WTC11 (cell line): ENCODE measurements at regions not wholly inside any gene's neighbourhood (a gene's known extent, or its start where the extent isn't known, plus 50 kb on each side); places are given as distances from the start of the nearest gene placed in this dataset.

Source experiments
- ATAC-seq: fragments of 200-7000 bp; cut with Tn5 transposase; 2 replicates; pipeline ENCODE4 v1.10.0; 2021; ENCODE audit warnings: mild to moderate bottlenecking, moderate library complexity
- CTCF ChIA-PET: fragments of 300-600 bp; sonication (Branson Sonifier 250); formaldehyde crosslinking; loops from one replicate; lab custom pipeline; 2021; ENCODE audit warnings: antibody characterized with exemption; lab: Charles Lee
- POLR2A ChIA-PET: fragments of 350-600 bp; sonication (Branson Sonifier 250); formaldehyde crosslinking; loops from one replicate; lab custom pipeline; 2021; ENCODE audit warnings: antibody characterized with exemption; lab: Charles Lee
- DNase-seq: peaks from one replicate; pipeline ENCODE4 v3.0.0; 2021; ENCODE audit warnings: low spot score
- H3K27ac Mint-ChIP-seq: 2 replicates; pipeline ENCODE4 v1.8.0; 2021; ENCODE audit warnings: mixed read lengths
- H3K27me3 Mint-ChIP-seq: 2 replicates; pipeline ENCODE4 v1.8.0; 2021; ENCODE audit warnings: low read depth, mild to moderate bottlenecking, moderate library complexity, mixed read lengths
- H3K36me3 Mint-ChIP-seq: 2 replicates; pipeline ENCODE4 v1.8.0; 2021; ENCODE audit warnings: mixed read lengths
- H3K4me1 Mint-ChIP-seq: 2 replicates; pipeline ENCODE4 v1.8.0; 2022; ENCODE audit warnings: mixed read lengths
- H3K4me3 Mint-ChIP-seq: 2 replicates; pipeline ENCODE4 v1.8.0; 2021; ENCODE audit warnings: mild to moderate bottlenecking, moderate library complexity, mixed read lengths
- H3K9me3 Mint-ChIP-seq: 2 replicates; pipeline ENCODE4 v1.8.0; 2021; ENCODE audit warnings: mixed read lengths
- CREB1 ChIP-seq: sonication (generic); formaldehyde crosslinking; IDR thresholded peaks from 2 replicates; pipeline ENCODE4 v1.8.0; 2023; ENCODE audit warnings: mild to moderate bottlenecking, missing genetic modification reagents
- CREM ChIP-seq: sonication (generic); formaldehyde crosslinking; IDR thresholded peaks from 2 replicates; pipeline ENCODE4 v1.8.1; 2022; ENCODE audit warnings: mild to moderate bottlenecking, missing genetic modification reagents, moderate library complexity
- EMX1 ChIP-seq: fragments of 250-450 bp; sonication (Bioruptor Pico); IDR thresholded peaks from 2 replicates; pipeline ENCODE4 v1.8.0; 2021; ENCODE audit warnings: mild to moderate bottlenecking
- ESRRA ChIP-seq: sonication (generic); formaldehyde crosslinking; IDR thresholded peaks from 2 replicates; pipeline ENCODE4 v1.8.1; 2022; ENCODE audit warnings: mild to moderate bottlenecking, missing genetic modification reagents, borderline replicate concordance
- FOXP1 ChIP-seq: sonication (generic); formaldehyde crosslinking; IDR thresholded peaks from 2 replicates; pipeline ENCODE4 v1.8.0; 2022; ENCODE audit warnings: missing genetic modification reagents, mild to moderate bottlenecking, moderate library complexity, borderline replicate concordance
- GRHL2 ChIP-seq: fragments of 250-450 bp; sonication (Bioruptor Pico); IDR thresholded peaks from 2 replicates; pipeline ENCODE4 v1.8.0; 2022; ENCODE audit warnings: mild to moderate bottlenecking, moderate library complexity; ENCODE audit not compliant: insufficient replicate concordance, severe bottlenecking
- JUN ChIP-seq: sonication (generic); formaldehyde crosslinking; IDR thresholded peaks from 2 replicates; pipeline ENCODE4 v1.8.0; 2023; ENCODE audit warnings: mild to moderate bottlenecking, missing genetic modification reagents
- MLX ChIP-seq: sonication (generic); formaldehyde crosslinking; IDR thresholded peaks from 2 replicates; pipeline ENCODE4 v1.8.1; 2023; ENCODE audit warnings: mild to moderate bottlenecking, missing genetic modification reagents, moderate library complexity
- MXD4 ChIP-seq: fragments of 250-450 bp; sonication (Bioruptor Pico); IDR thresholded peaks from 2 replicates; pipeline ENCODE4 v1.8.0; 2021; ENCODE audit warnings: mild to moderate bottlenecking, moderate library complexity, borderline replicate concordance
- MYBL2 ChIP-seq: sonication (generic); formaldehyde crosslinking; IDR thresholded peaks from 2 replicates; pipeline ENCODE4 v1.8.1; 2023; ENCODE audit warnings: mild to moderate bottlenecking, moderate library complexity, missing genetic modification reagents
- NFE2L1 ChIP-seq: sonication (generic); formaldehyde crosslinking; IDR thresholded peaks from 2 replicates; pipeline ENCODE4 v1.8.1; 2023; ENCODE audit warnings: missing genetic modification reagents
- NR1H2 ChIP-seq: sonication (generic); formaldehyde crosslinking; IDR thresholded peaks from 2 replicates; pipeline ENCODE4 v1.9.0; 2021; ENCODE audit warnings: mild to moderate bottlenecking, moderate library complexity, missing genetic modification reagents
- NR2C2 ChIP-seq: sonication (generic); formaldehyde crosslinking; IDR thresholded peaks from 2 replicates; pipeline ENCODE4 v1.8.0; 2022; ENCODE audit warnings: mild to moderate bottlenecking, missing genetic modification reagents
- NR3C1 ChIP-seq: sonication (generic); formaldehyde crosslinking; conservative IDR thresholded peaks from 2 replicates; pipeline ENCODE4 v1.8.1; 2023; ENCODE audit warnings: low read depth, mild to moderate bottlenecking, missing genetic modification reagents
- PRDM15 ChIP-seq: sonication (generic); formaldehyde crosslinking; IDR thresholded peaks from 2 replicates; pipeline ENCODE4 v1.8.0; 2022; ENCODE audit warnings: missing genetic modification reagents
- PRRX2 ChIP-seq: fragments of 250-450 bp; sonication (Bioruptor Pico); IDR thresholded peaks from 2 replicates; pipeline ENCODE4 v1.8.0; 2021; ENCODE audit warnings: mild to moderate bottlenecking
- RORB ChIP-seq: fragments of 250-450 bp; sonication (Bioruptor Pico); IDR thresholded peaks from 2 replicates; pipeline ENCODE4 v1.9.0; 2021; ENCODE audit warnings: mild to moderate bottlenecking
- SMAD3 ChIP-seq: sonication (generic); formaldehyde crosslinking; IDR thresholded peaks from 2 replicates; pipeline ENCODE4 v1.8.0; 2022; ENCODE audit warnings: missing genetic modification reagents, mild to moderate bottlenecking, borderline replicate concordance
- SOX15 ChIP-seq: fragments of 250-450 bp; sonication (Bioruptor Pico); IDR thresholded peaks from 2 replicates; pipeline ENCODE4 v1.9.0; 2021; ENCODE audit warnings: mild to moderate bottlenecking
- TEAD1 ChIP-seq: sonication (generic); formaldehyde crosslinking; IDR thresholded peaks from 2 replicates; pipeline ENCODE4 v1.8.0; 2022; ENCODE audit warnings: mild to moderate bottlenecking, missing genetic modification reagents
- TEAD4 ChIP-seq: sonication (generic); formaldehyde crosslinking; IDR thresholded peaks from 2 replicates; pipeline ENCODE4 v1.8.0; 2022; ENCODE audit warnings: mild to moderate bottlenecking, missing genetic modification reagents
- ZBTB21 ChIP-seq: sonication (generic); formaldehyde crosslinking; IDR thresholded peaks from 2 replicates; pipeline ENCODE4 v1.8.1; 2023; ENCODE audit warnings: mild to moderate bottlenecking, missing genetic modification reagents, borderline replicate concordance
- ZBTB43 ChIP-seq: sonication (generic); formaldehyde crosslinking; IDR thresholded peaks from 2 replicates; pipeline ENCODE4 v1.8.1; 2023; ENCODE audit warnings: mild to moderate bottlenecking, missing genetic modification reagents
- ZNF416 ChIP-seq: fragments of 250-450 bp; sonication (Bioruptor Pico); IDR thresholded peaks from 2 replicates; pipeline ENCODE4 v1.9.0; 2021; ENCODE audit warnings: mild to moderate bottlenecking, inconsistent platforms
- ZNF671 ChIP-seq: fragments of 250-450 bp; sonication (Bioruptor Pico); IDR thresholded peaks from 2 replicates; pipeline ENCODE4 v1.8.0; 2021; ENCODE audit warnings: mild to moderate bottlenecking
- TF ChIP-seq, protein P1 (sequence below): sonication (generic); formaldehyde crosslinking; IDR thresholded peaks from 2 replicates; pipeline ENCODE4 v1.8.1; 2022; ENCODE audit warnings: low read depth, missing genetic modification reagents, borderline replicate concordance
- TF ChIP-seq, protein P2 (sequence below): sonication (generic); formaldehyde crosslinking; IDR thresholded peaks from 2 replicates; pipeline ENCODE4 v1.8.1; 2023; ENCODE audit warnings: mild to moderate bottlenecking, missing genetic modification reagents

DNA sequence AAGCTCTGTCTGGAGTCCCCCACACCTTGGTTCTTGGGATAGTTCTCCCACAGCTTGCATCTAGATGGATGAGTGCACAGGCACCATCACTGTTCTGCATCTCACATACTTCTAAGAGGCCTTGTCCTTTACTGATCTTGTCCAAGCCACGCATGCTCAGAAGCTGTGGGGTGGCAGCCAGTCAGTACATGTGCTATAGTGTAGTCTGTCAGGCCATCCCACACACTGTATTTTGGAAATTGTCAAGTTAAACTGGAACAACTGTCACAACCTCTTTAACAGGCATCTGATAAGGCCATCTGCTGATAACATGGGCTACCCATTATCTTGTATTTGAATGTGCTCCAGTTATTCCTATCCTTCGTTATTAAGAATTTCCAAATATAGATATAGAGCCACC, 296.5 kb upstream of the AZI2 start:
- H3K9me3 Mint-ChIP-seq, result no peaks in the 10 kb centered on the region
- CTCF ChIA-PET, result interaction anchor here (0.5 to 1.2 kb wide), 2 partner anchors 12 to 22 kb away, joined by 3 to 4 read pairs; no protein-coding TSS in a partner anchor
- no peak overlapping the region for H3K27ac Mint-ChIP-seq
- TF ChIP-seq RORB (no peak), TEAD1 (CRISPR knock-in tag) (no peak), MYBL2 (CRISPR knock-in tag) (no peak), CREB1 (no peak), MLX (no peak), PRRX2 (CRISPR knock-in tag) (no peak), GRHL2 (CRISPR knock-in tag) (no peak), NFE2L1 (no peak), JUN (CRISPR knock-in tag) (no peak), ZNF416 (CRISPR knock-in tag) (no peak), ZBTB43 (CRISPR knock-in tag) (no peak)
- TF ChIP-seq, protein P1, sequence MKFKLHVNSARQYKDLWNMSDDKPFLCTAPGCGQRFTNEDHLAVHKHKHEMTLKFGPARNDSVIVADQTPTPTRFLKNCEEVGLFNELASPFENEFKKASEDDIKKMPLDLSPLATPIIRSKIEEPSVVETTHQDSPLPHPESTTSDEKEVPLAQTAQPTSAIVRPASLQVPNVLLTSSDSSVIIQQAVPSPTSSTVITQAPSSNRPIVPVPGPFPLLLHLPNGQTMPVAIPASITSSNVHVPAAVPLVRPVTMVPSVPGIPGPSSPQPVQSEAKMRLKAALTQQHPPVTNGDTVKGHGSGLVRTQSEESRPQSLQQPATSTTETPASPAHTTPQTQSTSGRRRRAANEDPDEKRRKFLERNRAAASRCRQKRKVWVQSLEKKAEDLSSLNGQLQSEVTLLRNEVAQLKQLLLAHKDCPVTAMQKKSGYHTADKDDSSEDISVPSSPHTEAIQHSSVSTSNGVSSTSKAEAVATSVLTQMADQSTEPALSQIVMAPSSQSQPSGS (CRISPR knock-in tag), result no peak
- TF ChIP-seq, all 79 proteins: peak for 0
- H3K36me3 Mint-ChIP-seq, result no peaks in the 10 kb centered on the region
- H3K4me1 Mint-ChIP-seq, result peaks cover 18% of the 10 kb centered on the region
- ATAC-seq (no peak), DNase-seq (no peak)
- POLR2A ChIA-PET, result no interaction called here
- H3K4me3 Mint-ChIP-seq, result no peak overlapping the region
- no peaks in the 10 kb centered on the region for H3K27me3 Mint-ChIP-seq

GRCh38 chr3:28646435-28646834, 297.8 kb upstream of the AZI2 start:
- peaks cover 16% of the 10 kb centered on the region for H3K4me1 Mint-ChIP-seq
- ATAC-seq (peak; percentile 56), DNase-seq (no peak)
- no peak overlapping the region for H3K4me3 Mint-ChIP-seq
- no peak overlapping the region for H3K27ac Mint-ChIP-seq
- H3K36me3 Mint-ChIP-seq, result no peaks in the 10 kb centered on the region
- H3K9me3 Mint-ChIP-seq, result no peaks in the 10 kb centered on the region
- TF ChIP-seq RORB, result no peak
- TF ChIP-seq ESRRA, result no peak
- TF ChIP-seq CREM, result no peak
- TF ChIP-seq ZBTB21 (CRISPR knock-in tag), result no peak
- no peak for TF ChIP-seq FOXP1 (CRISPR knock-in tag)
- no peak for TF ChIP-seq SMAD3 (CRISPR knock-in tag)
- TF ChIP-seq TEAD4, result no peak
- no peak for TF ChIP-seq EMX1
- TF ChIP-seq NR1H2 (CRISPR knock-in tag), result no peak
- no peak for TF ChIP-seq MXD4
- no peak for TF ChIP-seq SOX15 (CRISPR knock-in tag)
- no peak for TF ChIP-seq NR3C1 (CRISPR knock-in tag)
- TF ChIP-seq, all 79 proteins: peak for 0
- ChIA-PET POLR2A (no interaction called here), CTCF (no interaction called here)
- H3K27me3 Mint-ChIP-seq, result no peaks in the 10 kb centered on the region

GRCh38 chr3:28649266-28649665, 300.6 kb upstream of the AZI2 start:
- DNase-seq (no peak), ATAC-seq (no peak)
- Mint-ChIP-seq H3K4me1 (peaks cover 8% of the 10 kb centered on the region), H3K27ac (no peak overlapping the region), H3K27me3 (no peaks in the 10 kb centered on the region), H3K4me3 (no peak overlapping the region), H3K9me3 (no peaks in the 10 kb centered on the region), H3K36me3 (no peaks in the 10 kb centered on the region)
- CTCF ChIA-PET, result no interaction called here
- POLR2A ChIA-PET, result no interaction called here
- TF ChIP-seq NR2C2 (CRISPR knock-in tag) (no peak), ZNF671 (CRISPR knock-in tag) (no peak), PRDM15 (CRISPR knock-in tag) (no peak)
- TF ChIP-seq, protein P2, sequence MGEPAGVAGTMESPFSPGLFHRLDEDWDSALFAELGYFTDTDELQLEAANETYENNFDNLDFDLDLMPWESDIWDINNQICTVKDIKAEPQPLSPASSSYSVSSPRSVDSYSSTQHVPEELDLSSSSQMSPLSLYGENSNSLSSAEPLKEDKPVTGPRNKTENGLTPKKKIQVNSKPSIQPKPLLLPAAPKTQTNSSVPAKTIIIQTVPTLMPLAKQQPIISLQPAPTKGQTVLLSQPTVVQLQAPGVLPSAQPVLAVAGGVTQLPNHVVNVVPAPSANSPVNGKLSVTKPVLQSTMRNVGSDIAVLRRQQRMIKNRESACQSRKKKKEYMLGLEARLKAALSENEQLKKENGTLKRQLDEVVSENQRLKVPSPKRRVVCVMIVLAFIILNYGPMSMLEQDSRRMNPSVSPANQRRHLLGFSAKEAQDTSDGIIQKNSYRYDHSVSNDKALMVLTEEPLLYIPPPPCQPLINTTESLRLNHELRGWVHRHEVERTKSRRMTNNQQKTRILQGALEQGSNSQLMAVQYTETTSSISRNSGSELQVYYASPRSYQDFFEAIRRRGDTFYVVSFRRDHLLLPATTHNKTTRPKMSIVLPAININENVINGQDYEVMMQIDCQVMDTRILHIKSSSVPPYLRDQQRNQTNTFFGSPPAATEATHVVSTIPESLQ (CRISPR knock-in tag), result no peak
